Stimulated activated CD4-positive, alpha-beta T cell treated with anti-CD3 and anti-CD28 coated beads, Interleukin-1b, Interleukin-23, amount 100 ng/mL, for 48 hours (primary cell): ENCODE measurements at regions not wholly inside any gene's neighbourhood (a gene's known extent, or its start where the extent isn't known, plus 50 kb on each side); places are given as distances from the start of the nearest gene placed in this dataset.
"Not testable (repeated sequence)": the region's sequence is repeated elsewhere in the genome, so short reads cannot be mapped to it uniquely, and the experiment has no call there.

Experiments
- DNase-seq: peaks from one replicate; pipeline ENCODE4 v3.0.0-alpha.2; 2020

- no peak for DNase-seq
These were observed 138.7 kb upstream of the CCDC150 start for GRCh38 chr2:196500686-196501431.

- DNase-seq: no peak
These were observed 137.7 kb upstream of the CCDC150 start for GRCh38 chr2:196501836-196502235.

- DNase-seq: no peak
These were observed 137.1 kb upstream of the CCDC150 start for GRCh38 chr2:196502386-196502785.

GRCh38 chr2:196503398-196503797 is 136.1 kb upstream of the CCDC150 start:
- DNase-seq: no peak

GRCh38 chr2:196504788-196505187 is 134.7 kb upstream of the CCDC150 start:
- DNase-seq: no peak

GRCh38 chr2:196510246-196510645 is 129.3 kb upstream of the CCDC150 start:
- DNase-seq: no peak

GRCh38 chr2:196511258-196512168 is 128.0 kb upstream of the CCDC150 start:
- DNase-seq: no peak

- DNase-seq: no peak
These were observed 125.6 kb upstream of the CCDC150 start for GRCh38 chr2:196513796-196514526.

GRCh38 chr2:196514641-196515040 is 124.9 kb upstream of the CCDC150 start:
- no peak for DNase-seq

GRCh38 chr2:196515051-196515450 is 124.5 kb upstream of the CCDC150 start:
- DNase-seq: no peak

- no peak for DNase-seq
These were observed 123.9 kb upstream of the CCDC150 start for GRCh38 chr2:196515608-196516007.

GRCh38 chr2:196516564-196516963 is 123.0 kb upstream of the CCDC150 start:
- DNase-seq: no peak

- no peak for DNase-seq
These were observed 118.9 kb upstream of the CCDC150 start for GRCh38 chr2:196520605-196521004.

- DNase-seq: not testable (repeated sequence)
These were observed 112.4 kb upstream of the CCDC150 start for GRCh38 chr2:196526981-196527725.

- DNase-seq: no peak
These were observed 110.9 kb upstream of the CCDC150 start for GRCh38 chr2:196528486-196529223.

GRCh38 chr2:196530910-196531309 is 108.6 kb upstream of the CCDC150 start:
- no peak for DNase-seq

- no peak for DNase-seq
These were observed 105.6 kb upstream of the CCDC150 start for GRCh38 chr2:196533772-196534397.

- DNase-seq: no peak
These were observed 105.0 kb upstream of the CCDC150 start for GRCh38 chr2:196534495-196534894.

- DNase-seq: no peak
These were observed 104.5 kb upstream of the CCDC150 start for GRCh38 chr2:196535061-196535460.

- DNase-seq: no peak
These were observed 103.8 kb upstream of the CCDC150 start for GRCh38 chr2:196535742-196536141.

- no peak for DNase-seq
These were observed 102.2 kb upstream of the CCDC150 start for GRCh38 chr2:196537311-196537710.
